ENCODE measurements at regions not wholly inside any gene's neighbourhood (a gene's known extent, or its start where the extent isn't known, plus 50 kb on each side); places are given as distances from the start of the nearest gene placed in this dataset.

DNA sequence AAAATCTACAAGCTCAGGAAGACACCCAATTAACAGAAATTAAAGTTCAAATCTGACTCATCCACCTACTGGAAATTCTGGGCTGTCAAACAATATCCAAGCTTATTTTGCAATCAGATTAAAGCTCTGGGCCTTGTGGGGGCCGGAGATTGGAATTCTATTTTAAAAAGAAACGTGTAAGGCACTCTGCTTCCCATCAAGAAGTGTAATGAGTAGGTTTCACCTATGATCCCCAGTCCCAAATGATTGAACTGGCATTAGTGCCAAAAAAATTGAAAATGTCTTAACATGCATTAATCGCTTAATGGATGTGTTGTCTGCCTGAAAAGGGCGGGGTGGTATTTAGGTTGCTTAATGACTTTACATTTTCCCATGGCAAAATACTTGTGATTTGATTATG, 542.4 kb upstream of the BTBD3 start:
- ATAC-seq (no peak), DNase-seq (ENCODE audit: low read depth, low spot score) (no peak)
- no peak overlapping the region for H3K27ac ChIP-seq (ENCODE audit: low read length)
- ChIA-PET CTCF (no interaction called here), POLR2A (interaction anchor here (0.6 kb wide), 1 partner anchor 24 kb away, joined by 5 read pairs; no protein-coding TSS in a partner anchor)
- intact Hi-C loops (cut with micrococcal nuclease; ENCODE audit: unreplicated experiment) (no loop called here), in situ Hi-C loops (cut with HindIII; ENCODE audit: low pct_unique_long_range_greater_than_20kb, low sequenced_read_pairs) (no loop called here)
- BruUV-seq (replicated peaks) = no TSS peak
- no peaks in the 10 kb centered on the region for H3K27me3 ChIP-seq (ENCODE audit: control insufficient read depth, insufficient read depth, low read length)
- H3K4me3 ChIP-seq (ENCODE audit: low read depth in 2 of 2, low read length in 2 of 2) = no peak overlapping the region
- no peaks in the 10 kb centered on the region for H3K36me3 ChIP-seq (ENCODE audit: control insufficient read depth, insufficient read depth, low read length)
- TF ChIP-seq, protein P1, sequence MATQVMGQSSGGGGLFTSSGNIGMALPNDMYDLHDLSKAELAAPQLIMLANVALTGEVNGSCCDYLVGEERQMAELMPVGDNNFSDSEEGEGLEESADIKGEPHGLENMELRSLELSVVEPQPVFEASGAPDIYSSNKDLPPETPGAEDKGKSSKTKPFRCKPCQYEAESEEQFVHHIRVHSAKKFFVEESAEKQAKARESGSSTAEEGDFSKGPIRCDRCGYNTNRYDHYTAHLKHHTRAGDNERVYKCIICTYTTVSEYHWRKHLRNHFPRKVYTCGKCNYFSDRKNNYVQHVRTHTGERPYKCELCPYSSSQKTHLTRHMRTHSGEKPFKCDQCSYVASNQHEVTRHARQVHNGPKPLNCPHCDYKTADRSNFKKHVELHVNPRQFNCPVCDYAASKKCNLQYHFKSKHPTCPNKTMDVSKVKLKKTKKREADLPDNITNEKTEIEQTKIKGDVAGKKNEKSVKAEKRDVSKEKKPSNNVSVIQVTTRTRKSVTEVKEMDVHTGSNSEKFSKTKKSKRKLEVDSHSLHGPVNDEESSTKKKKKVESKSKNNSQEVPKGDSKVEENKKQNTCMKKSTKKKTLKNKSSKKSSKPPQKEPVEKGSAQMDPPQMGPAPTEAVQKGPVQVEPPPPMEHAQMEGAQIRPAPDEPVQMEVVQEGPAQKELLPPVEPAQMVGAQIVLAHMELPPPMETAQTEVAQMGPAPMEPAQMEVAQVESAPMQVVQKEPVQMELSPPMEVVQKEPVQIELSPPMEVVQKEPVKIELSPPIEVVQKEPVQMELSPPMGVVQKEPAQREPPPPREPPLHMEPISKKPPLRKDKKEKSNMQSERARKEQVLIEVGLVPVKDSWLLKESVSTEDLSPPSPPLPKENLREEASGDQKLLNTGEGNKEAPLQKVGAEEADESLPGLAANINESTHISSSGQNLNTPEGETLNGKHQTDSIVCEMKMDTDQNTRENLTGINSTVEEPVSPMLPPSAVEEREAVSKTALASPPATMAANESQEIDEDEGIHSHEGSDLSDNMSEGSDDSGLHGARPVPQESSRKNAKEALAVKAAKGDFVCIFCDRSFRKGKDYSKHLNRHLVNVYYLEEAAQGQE (IDR thresholded peaks at IDR 0.05; ENCODE audit: insufficient read depth in 1 of 2, low read depth in 2 of 2, low read length in 1 of 2) = no peak
- TF ChIP-seq, protein P2, sequence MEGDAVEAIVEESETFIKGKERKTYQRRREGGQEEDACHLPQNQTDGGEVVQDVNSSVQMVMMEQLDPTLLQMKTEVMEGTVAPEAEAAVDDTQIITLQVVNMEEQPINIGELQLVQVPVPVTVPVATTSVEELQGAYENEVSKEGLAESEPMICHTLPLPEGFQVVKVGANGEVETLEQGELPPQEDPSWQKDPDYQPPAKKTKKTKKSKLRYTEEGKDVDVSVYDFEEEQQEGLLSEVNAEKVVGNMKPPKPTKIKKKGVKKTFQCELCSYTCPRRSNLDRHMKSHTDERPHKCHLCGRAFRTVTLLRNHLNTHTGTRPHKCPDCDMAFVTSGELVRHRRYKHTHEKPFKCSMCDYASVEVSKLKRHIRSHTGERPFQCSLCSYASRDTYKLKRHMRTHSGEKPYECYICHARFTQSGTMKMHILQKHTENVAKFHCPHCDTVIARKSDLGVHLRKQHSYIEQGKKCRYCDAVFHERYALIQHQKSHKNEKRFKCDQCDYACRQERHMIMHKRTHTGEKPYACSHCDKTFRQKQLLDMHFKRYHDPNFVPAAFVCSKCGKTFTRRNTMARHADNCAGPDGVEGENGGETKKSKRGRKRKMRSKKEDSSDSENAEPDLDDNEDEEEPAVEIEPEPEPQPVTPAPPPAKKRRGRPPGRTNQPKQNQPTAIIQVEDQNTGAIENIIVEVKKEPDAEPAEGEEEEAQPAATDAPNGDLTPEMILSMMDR (IDR thresholded peaks at IDR 0.05) = no peak
- TF ChIP-seq SIN3A (IDR thresholded peaks at IDR 0.05; ENCODE audit: borderline replicate concordance, insufficient read depth, low read depth, low read length) = no peak
- no peak for TF ChIP-seq POLR2AphosphoS5 (IDR thresholded peaks at IDR 0.05; ENCODE audit: low read depth, low read length)
- no peak for TF ChIP-seq TCF7L2 (IDR thresholded peaks at IDR 0.05; ENCODE audit: low read depth, low read length)
- no peaks in the 10 kb centered on the region for H3K4me1 ChIP-seq (ENCODE audit: control insufficient read depth, insufficient read depth, low read length)
- H3K9me3 ChIP-seq (ENCODE audit: control insufficient read depth, insufficient read depth, low read depth, low read length) = no peaks in the 10 kb centered on the region

DNA sequence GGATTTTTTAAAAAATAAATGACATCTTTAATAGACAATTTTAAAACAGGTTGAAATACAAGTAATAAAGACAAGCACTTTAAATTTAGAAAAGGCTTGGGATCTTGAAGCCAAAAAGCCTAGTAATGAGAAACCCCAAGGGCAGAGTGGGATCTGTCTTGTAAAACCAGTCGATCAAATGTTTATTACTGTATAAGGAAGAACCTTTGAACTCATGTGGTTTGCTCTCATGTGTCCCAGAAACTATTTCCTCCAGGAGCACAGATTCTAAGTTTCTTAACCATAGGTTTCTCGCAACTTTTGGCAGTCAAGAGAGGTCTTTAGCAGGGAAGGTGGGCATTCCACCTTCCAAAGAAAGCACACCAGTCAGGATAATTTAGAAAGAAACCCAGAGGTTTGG, 541.7 kb upstream of the BTBD3 start:
- no peaks in the 10 kb centered on the region for H3K36me3 ChIP-seq (ENCODE audit: control insufficient read depth, insufficient read depth, low read length)
- ATAC-seq (no peak), DNase-seq (ENCODE audit: low read depth, low spot score) (no peak)
- POLR2A ChIA-PET = no interaction called here
- intact Hi-C loops (cut with micrococcal nuclease; ENCODE audit: unreplicated experiment) = no loop called here
- no peak overlapping the region for H3K27ac ChIP-seq (ENCODE audit: low read length)
- CTCF ChIA-PET = no interaction called here
- no TSS peak for BruUV-seq (replicated peaks)
- no peak overlapping the region for H3K4me3 ChIP-seq (ENCODE audit: low read depth in 2 of 2, low read length in 2 of 2)
- in situ Hi-C loops (cut with HindIII; ENCODE audit: low pct_unique_long_range_greater_than_20kb, low sequenced_read_pairs) = no loop called here
- no peaks in the 10 kb centered on the region for H3K9me3 ChIP-seq (ENCODE audit: control insufficient read depth, insufficient read depth, low read depth, low read length)
- no peaks in the 10 kb centered on the region for H3K27me3 ChIP-seq (ENCODE audit: control insufficient read depth, insufficient read depth, low read length)
- TF ChIP-seq SIN3A (IDR thresholded peaks at IDR 0.05; ENCODE audit: borderline replicate concordance, insufficient read depth, low read depth, low read length) (no peak), POLR2AphosphoS5 (IDR thresholded peaks at IDR 0.05; ENCODE audit: low read depth, low read length) (no peak), TCF7L2 (IDR thresholded peaks at IDR 0.05; ENCODE audit: low read depth, low read length) (no peak)
- TF ChIP-seq, protein P1 (IDR thresholded peaks at IDR 0.05; ENCODE audit: insufficient read depth in 1 of 2, low read depth in 2 of 2, low read length in 1 of 2) = no peak
- TF ChIP-seq, protein P2 (IDR thresholded peaks at IDR 0.05) = no peak
- no peaks in the 10 kb centered on the region for H3K4me1 ChIP-seq (ENCODE audit: control insufficient read depth, insufficient read depth, low read length)

Data from Panc1 (cell line).